ENCODE measurements at regions not wholly inside any gene's neighbourhood (a gene's known extent, or its start where the extent isn't known, plus 50 kb on each side); places are given as distances from the start of the nearest gene placed in this dataset.
"Not testable (repeated sequence)": the region's sequence is repeated elsewhere in the genome, so short reads cannot be mapped to it uniquely, and the experiment has no call there.

DNA sequence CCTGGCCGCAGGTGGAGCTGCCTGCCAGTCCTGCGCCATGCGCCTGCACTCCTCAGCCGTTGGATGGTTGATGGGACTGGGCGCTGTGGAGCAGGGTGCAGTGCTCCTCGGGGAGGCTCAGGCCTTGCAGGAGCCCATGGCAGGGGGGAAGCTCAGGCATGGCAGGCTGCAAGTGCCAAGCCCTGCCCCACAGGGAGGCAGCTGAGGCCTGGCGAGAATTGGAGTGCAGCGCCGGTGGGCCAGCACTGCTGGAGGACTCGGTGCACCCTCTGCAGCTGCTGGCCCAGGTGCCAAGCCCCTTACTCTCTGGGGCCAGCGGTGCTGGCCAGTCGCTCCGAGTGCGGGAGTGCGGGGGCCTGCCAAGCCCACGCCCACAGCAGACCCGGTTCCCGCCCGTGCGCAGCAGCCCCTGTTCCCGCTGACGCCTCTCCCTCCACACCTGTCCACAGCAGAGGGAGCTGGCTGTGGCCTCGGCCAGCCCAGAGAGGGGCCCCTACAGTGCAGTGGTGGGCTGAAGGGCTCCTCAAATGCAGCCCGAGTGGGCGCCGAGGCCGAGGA, 275.9 kb upstream of the FRG1 start:
- TF ChIP-seq, protein P1, sequence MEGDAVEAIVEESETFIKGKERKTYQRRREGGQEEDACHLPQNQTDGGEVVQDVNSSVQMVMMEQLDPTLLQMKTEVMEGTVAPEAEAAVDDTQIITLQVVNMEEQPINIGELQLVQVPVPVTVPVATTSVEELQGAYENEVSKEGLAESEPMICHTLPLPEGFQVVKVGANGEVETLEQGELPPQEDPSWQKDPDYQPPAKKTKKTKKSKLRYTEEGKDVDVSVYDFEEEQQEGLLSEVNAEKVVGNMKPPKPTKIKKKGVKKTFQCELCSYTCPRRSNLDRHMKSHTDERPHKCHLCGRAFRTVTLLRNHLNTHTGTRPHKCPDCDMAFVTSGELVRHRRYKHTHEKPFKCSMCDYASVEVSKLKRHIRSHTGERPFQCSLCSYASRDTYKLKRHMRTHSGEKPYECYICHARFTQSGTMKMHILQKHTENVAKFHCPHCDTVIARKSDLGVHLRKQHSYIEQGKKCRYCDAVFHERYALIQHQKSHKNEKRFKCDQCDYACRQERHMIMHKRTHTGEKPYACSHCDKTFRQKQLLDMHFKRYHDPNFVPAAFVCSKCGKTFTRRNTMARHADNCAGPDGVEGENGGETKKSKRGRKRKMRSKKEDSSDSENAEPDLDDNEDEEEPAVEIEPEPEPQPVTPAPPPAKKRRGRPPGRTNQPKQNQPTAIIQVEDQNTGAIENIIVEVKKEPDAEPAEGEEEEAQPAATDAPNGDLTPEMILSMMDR (conservative IDR thresholded peaks at IDR 0.05; ENCODE audit: low read length), result no peak
- no peak overlapping the region for H3K4me3 ChIP-seq (ENCODE audit: low read length)
- no peak for DNase-seq (ENCODE audit: low read depth)

GRCh38 chr4:189665712-189666305, 274.9 kb upstream of the FRG1 start:
- not testable (repeated sequence) for H3K4me3 ChIP-seq (ENCODE audit: low read length); DNase-seq (ENCODE audit: low read depth)

DNA sequence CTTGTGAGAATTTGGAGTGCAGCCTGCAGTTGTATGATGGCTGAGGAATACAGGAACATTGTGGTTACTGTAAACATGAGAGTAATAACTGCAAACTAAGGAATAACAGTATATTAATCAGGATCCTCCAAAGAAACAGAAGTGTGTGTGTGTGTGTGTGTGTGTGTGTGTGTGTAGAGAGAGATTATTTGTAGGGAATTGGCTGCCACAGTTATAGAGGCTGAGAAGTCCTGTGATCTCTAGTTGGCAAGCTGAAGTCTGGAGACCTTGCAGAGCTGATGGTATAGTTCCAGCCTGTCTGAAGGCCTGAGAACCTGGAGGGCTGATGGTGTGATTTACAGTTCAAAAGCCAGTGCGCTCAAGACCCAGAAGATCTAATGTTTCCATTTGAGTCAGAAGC, 273.3 kb upstream of the FRG1 start:
- DNase-seq (ENCODE audit: low read depth); H3K4me3 ChIP-seq (ENCODE audit: low read length): not testable (repeated sequence)

- not testable (repeated sequence) for H3K4me3 ChIP-seq (ENCODE audit: low read length); DNase-seq (ENCODE audit: low read depth)
These were observed 242.9 kb upstream of the FRG1 start for GRCh38 chr4:189697675-189698245.

DNA sequence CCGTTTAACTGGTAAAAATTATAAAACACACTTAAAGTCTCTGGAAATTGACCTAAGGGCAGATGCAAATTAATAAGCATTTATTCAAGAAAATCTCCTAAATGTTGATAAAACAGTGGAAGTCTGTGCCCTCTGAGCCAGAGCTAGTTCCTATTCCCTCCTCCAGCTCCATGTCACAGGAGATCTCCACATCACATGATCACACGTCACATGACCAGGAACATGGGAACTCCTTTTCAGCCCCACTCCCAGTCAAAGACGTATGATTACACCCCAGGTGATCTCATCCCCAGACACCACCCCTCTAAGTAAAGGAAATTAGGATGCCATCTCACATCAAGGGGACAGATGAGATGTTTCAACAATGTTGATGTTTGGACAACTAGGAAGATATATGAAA, 237.7 kb upstream of the FRG1 start:
- not testable (repeated sequence) for DNase-seq (ENCODE audit: low read depth); H3K4me3 ChIP-seq (ENCODE audit: low read length)

DNA sequence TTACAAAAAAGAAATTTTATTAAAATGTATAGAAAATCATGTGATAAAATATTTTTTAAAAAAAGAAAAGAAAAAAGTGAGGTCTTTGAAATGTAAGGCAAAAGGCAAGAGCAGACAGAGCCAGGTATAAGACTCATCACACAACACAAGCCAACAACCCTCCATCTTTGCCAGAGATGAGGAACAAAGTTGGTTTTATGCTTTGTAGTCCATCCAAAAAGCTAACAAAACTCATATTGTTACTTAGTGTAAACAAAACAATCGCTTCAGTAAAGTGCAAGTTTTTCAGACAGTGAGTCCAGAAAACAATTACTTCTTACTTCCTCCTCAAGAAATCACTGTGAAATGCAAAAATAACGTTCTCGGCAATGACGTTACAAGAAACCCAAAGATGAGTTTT, 233.9 kb upstream of the FRG1 start:
- not testable (repeated sequence) for DNase-seq (ENCODE audit: low read depth); H3K4me3 ChIP-seq (ENCODE audit: low read length)

GRCh38 chr4:189707227-189707626, 233.4 kb upstream of the FRG1 start:
- not testable (repeated sequence) for DNase-seq (ENCODE audit: low read depth); H3K4me3 ChIP-seq (ENCODE audit: low read length)

DNA sequence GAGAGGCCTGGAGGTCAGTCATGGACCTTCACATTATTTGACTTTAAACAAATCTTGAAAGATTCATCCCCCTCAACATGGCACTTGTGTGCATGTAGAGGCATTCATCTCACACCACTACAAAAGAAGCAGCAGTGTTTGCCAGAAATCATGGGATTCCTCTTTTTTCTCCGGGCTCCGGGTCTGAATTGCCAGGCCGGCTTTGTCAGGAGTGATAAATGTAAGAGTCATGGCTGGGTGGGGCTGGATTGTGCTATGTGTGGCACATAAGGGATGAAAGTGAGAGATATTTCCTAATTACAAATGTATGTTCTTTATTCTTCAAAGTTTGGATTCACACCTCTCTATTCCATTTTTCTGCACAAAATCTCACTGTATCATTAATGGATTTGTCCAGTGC, 228.7 kb upstream of the FRG1 start:
- H3K4me3 ChIP-seq (ENCODE audit: low read length); DNase-seq (ENCODE audit: low read depth): not testable (repeated sequence)

- not testable (repeated sequence) for DNase-seq (ENCODE audit: low read depth)
- H3K4me3 ChIP-seq (ENCODE audit: low read length), result peak overlapping the region; percentile 42
These were observed 219.4 kb upstream of the FRG1 start for GRCh38 chr4:189721016-189721993.

GRCh38 chr4:189722324-189723003, 218.2 kb upstream of the FRG1 start:
- peak; percentile 80 for DNase-seq (ENCODE audit: low read depth)

GRCh38 chr4:189727982-189728638, 212.6 kb upstream of the FRG1 start:
- not testable (repeated sequence) for DNase-seq (ENCODE audit: low read depth); H3K4me3 ChIP-seq (ENCODE audit: low read length)

More at GRCh38 chr4:189722324-189723003, 218.2 kb upstream of the FRG1 start:
- peak overlapping the region; percentile 27 for H3K4me3 ChIP-seq (ENCODE audit: low read length)

- H3K4me3 ChIP-seq (ENCODE audit: low read length); DNase-seq (ENCODE audit: low read depth): not testable (repeated sequence)
These were observed 208.7 kb upstream of the FRG1 start for GRCh38 chr4:189731989-189732388.

DNA sequence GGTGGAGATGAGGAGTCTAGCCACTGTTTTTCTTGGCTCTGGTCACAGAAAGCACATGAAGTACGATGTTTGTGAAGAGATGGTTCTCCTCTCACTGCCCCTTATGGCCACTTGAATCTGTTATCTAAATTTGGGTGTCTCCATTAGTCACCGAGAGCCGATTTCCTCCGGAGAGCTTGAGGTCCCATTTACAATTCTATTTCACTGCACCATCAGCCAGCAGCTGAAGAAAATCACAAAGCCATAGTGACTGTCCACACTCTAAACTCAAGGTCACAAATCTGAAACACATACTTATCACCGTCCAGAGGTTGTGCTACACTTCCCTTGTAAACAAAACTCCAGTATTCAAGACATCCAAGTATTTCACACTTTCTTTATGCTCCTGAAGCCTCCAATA, 207.2 kb upstream of the FRG1 start:
- H3K4me3 ChIP-seq (ENCODE audit: low read length); DNase-seq (ENCODE audit: low read depth): not testable (repeated sequence)

DNA sequence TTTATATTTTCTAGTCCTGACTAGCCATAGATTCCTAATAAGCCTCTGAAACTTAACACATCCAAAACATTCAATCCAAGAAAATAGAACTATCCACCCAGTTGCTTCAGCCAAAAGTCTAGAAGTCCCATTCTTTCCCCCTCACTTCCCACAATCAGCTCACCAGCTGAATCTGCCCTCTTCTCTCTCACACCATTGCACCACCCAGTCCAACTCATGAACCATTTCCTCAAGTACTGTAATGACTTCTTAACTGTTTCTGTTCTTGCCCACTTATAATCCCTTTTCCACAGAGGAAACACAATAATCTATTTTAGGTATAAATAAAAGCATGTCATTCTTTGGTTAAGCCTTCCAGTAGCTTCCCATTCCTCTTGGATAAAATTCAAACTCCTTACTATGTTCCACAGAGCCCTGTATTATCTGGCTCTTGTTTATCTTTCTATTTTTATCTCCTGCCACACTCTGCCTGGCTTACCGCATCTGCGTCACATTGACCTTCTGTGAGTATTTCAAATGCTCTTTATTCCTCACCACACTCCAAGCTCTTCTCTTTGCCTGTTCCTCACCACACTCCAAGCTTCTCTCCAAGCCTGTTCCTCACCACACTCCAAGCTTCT, 205.9 kb upstream of the FRG1 start:
- H3K4me3 ChIP-seq (ENCODE audit: low read length); DNase-seq (ENCODE audit: low read depth): not testable (repeated sequence)

DNA sequence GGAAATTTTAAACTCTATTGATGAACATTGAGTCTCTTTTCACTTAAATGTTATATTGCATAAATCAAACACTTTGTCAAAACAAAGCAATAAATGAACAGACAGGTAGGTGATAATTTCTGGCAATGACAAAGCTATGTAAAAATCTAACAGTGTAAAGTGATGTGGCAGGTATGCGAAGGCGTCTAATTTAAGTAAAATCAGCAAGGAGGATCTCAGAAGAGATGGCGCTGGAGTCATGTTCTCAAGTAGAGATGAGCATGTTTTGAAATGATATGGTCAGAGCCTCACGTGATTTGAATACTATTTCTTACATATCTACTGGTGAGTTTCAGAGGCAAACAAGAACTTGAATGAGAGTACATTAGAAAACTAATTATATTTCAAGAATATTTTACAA, 204.0 kb upstream of the FRG1 start:
- not testable (repeated sequence) for H3K4me3 ChIP-seq (ENCODE audit: low read length); DNase-seq (ENCODE audit: low read depth)

GRCh38 chr4:189740118-189740517, 200.6 kb upstream of the FRG1 start:
- not testable (repeated sequence) for H3K4me3 ChIP-seq (ENCODE audit: low read length); DNase-seq (ENCODE audit: low read depth)

All from AG10803 (cell line).